HAP-1 (cell line): ENCODE measurements at regions not wholly inside any gene's neighbourhood (a gene's known extent, or its start where the extent isn't known, plus 50 kb on each side); places are given as distances from the start of the nearest gene placed in this dataset.

Experiments
- DNase-seq, 2 experiments: peaks; one replicate each; pipeline ENCODE4 v3.0.0-alpha.2; 2016 to 2020; ENCODE audit warnings: low spot score in 2 of 2
- H3K27me3 ChIP-seq: fragments of 250-450 bp; sonication (Bioruptor Pico); 2 replicates; pipeline ENCODE4 v1.5.1; 2020; ENCODE audit warnings: low read depth, mild to moderate bottlenecking, moderate library complexity
- H3K36me3 ChIP-seq: fragments of 250-450 bp; sonication (Bioruptor Pico); replicated peaks from 2 replicates; pipeline ENCODE4 v1.5.1; 2020; ENCODE audit warnings: mild to moderate bottlenecking
- H3K4me1 ChIP-seq: fragments of 250-450 bp; sonication (Bioruptor Pico); 2 replicates; pipeline ENCODE4 v1.5.1; 2020; ENCODE audit warnings: mild to moderate bottlenecking
- H3K4me3 ChIP-seq: fragments of 250-450 bp; sonication (Bioruptor Pico); 2 replicates; pipeline ENCODE4 v1.5.1; 2020; ENCODE audit warnings: mild to moderate bottlenecking, moderate library complexity
- H3K9me3 ChIP-seq: fragments of 250-450 bp; sonication (Bioruptor Pico); 2 replicates; pipeline ENCODE4 v1.5.1; 2020; ENCODE audit warnings: mild to moderate bottlenecking, moderate library complexity
- in situ Hi-C: fragments of 300-500 bp; cut with MboI; formaldehyde crosslinking; loops from 3 replicates; pipeline ENCODE4 v1.14.3; 2020; ENCODE audit warnings: low sequenced_read_pairs, inconsistent platforms, mixed read lengths

- Histone ChIP-seq H3K4me1 (no peaks in the 10 kb centered on the region), H3K36me3 (no peaks in the 10 kb centered on the region), H3K27me3 (no peaks in the 10 kb centered on the region), H3K4me3 (no peak overlapping the region), H3K9me3 (no peaks in the 10 kb centered on the region)
- in situ Hi-C loops = no loop called here
- DNase-seq = no peak
Observed at GRCh38 chr11:116215471-116216113, 557.2 kb downstream of the BUD13 start.

GRCh38 chr11:116211147-116211546 lies 561.6 kb downstream of the BUD13 start:
- no peak overlapping the region for H3K4me3 ChIP-seq
- H3K36me3 ChIP-seq = no peaks in the 10 kb centered on the region
- H3K9me3 ChIP-seq = no peaks in the 10 kb centered on the region
- H3K27me3 ChIP-seq = no peaks in the 10 kb centered on the region
- in situ Hi-C loops = no loop called here
- no peak for DNase-seq
- no peaks in the 10 kb centered on the region for H3K4me1 ChIP-seq

- no peak for DNase-seq
- H3K9me3 ChIP-seq = no peaks in the 10 kb centered on the region
- no peak overlapping the region for H3K4me3 ChIP-seq
- no peaks in the 10 kb centered on the region for H3K4me1 ChIP-seq
- H3K36me3 ChIP-seq = no peaks in the 10 kb centered on the region
- in situ Hi-C loops = no loop called here
- no peaks in the 10 kb centered on the region for H3K27me3 ChIP-seq
Observed at GRCh38 chr11:116210663-116211062, 562.1 kb downstream of the BUD13 start.

GRCh38 chr11:116209255-116209654 lies 563.5 kb downstream of the BUD13 start:
- H3K27me3 ChIP-seq = no peaks in the 10 kb centered on the region
- H3K4me3 ChIP-seq = no peak overlapping the region
- DNase-seq = no peak
- H3K9me3 ChIP-seq = no peaks in the 10 kb centered on the region
- in situ Hi-C loops = no loop called here
- H3K4me1 ChIP-seq = no peaks in the 10 kb centered on the region
- no peaks in the 10 kb centered on the region for H3K36me3 ChIP-seq

- no peaks in the 10 kb centered on the region for H3K9me3 ChIP-seq
- in situ Hi-C loops = no loop called here
Observed at GRCh38 chr11:116207421-116208141, 565.2 kb downstream of the BUD13 start.

GRCh38 chr11:116207019-116207418 lies 565.8 kb downstream of the BUD13 start:
- in situ Hi-C loops = no loop called here
- Histone ChIP-seq H3K4me3 (no peak overlapping the region), H3K9me3 (no peaks in the 10 kb centered on the region), H3K4me1 (no peaks in the 10 kb centered on the region), H3K27me3 (no peaks in the 10 kb centered on the region), H3K36me3 (no peaks in the 10 kb centered on the region)
- no peak for DNase-seq

More at GRCh38 chr11:116207421-116208141, 565.2 kb downstream of the BUD13 start:
- Histone ChIP-seq H3K4me1 (no peaks in the 10 kb centered on the region), H3K36me3 (no peaks in the 10 kb centered on the region), H3K4me3 (no peak overlapping the region), H3K27me3 (no peaks in the 10 kb centered on the region)
- peak; percentile 10 to 21 for DNase-seq

- Histone ChIP-seq H3K27me3 (no peaks in the 10 kb centered on the region), H3K4me3 (no peak overlapping the region), H3K4me1 (no peaks in the 10 kb centered on the region), H3K36me3 (no peaks in the 10 kb centered on the region), H3K9me3 (no peaks in the 10 kb centered on the region)
- in situ Hi-C loops = no loop called here
- DNase-seq = no peak
Observed at GRCh38 chr11:116202922-116203321, 569.9 kb downstream of the BUD13 start.

GRCh38 chr11:116200564-116200963 lies 572.2 kb downstream of the BUD13 start:
- no peak overlapping the region for H3K4me3 ChIP-seq
- no peak for DNase-seq
- no peaks in the 10 kb centered on the region for H3K4me1 ChIP-seq
- H3K36me3 ChIP-seq = no peaks in the 10 kb centered on the region
- H3K27me3 ChIP-seq = no peaks in the 10 kb centered on the region; the same call in 1 of the 2 replicates
- no peaks in the 10 kb centered on the region for H3K9me3 ChIP-seq
- in situ Hi-C loops = no loop called here

GRCh38 chr11:116199182-116199581 lies 573.6 kb downstream of the BUD13 start:
- no peaks in the 10 kb centered on the region; the same call in 1 of the 2 replicates for H3K27me3 ChIP-seq
- H3K9me3 ChIP-seq = no peaks in the 10 kb centered on the region
- in situ Hi-C loops = no loop called here
- H3K4me1 ChIP-seq = 0 out of 2 replicates have a peak, but pooled peaks cover 4% of the 10 kb centered on the region
- no peaks in the 10 kb centered on the region for H3K36me3 ChIP-seq
- DNase-seq = no peak
- H3K4me3 ChIP-seq = no peak overlapping the region

GRCh38 chr11:116194156-116194904 lies 578.5 kb downstream of the BUD13 start:
- in situ Hi-C loops = no loop called here
- Histone ChIP-seq H3K27me3 (no peaks in the 10 kb centered on the region; the same call in 1 of the 2 replicates), H3K36me3 (no peaks in the 10 kb centered on the region), H3K4me1 (peaks cover 10% of the 10 kb centered on the region; the same call in 1 of the 2 replicates), H3K4me3 (peak overlapping the region; percentile 18; the same call in 1 of the 2 replicates), H3K9me3 (no peaks in the 10 kb centered on the region)
- DNase-seq = peak in 1 of 2 experiments; percentile 47

- in situ Hi-C loops = no loop called here
- H3K9me3 ChIP-seq = no peaks in the 10 kb centered on the region
- peak overlapping the region; percentile 18 for H3K4me3 ChIP-seq
- H3K36me3 ChIP-seq = no peaks in the 10 kb centered on the region
- peaks cover 10% of the 10 kb centered on the region; the same call in 1 of the 2 replicates for H3K4me1 ChIP-seq
- H3K27me3 ChIP-seq = no peaks in the 10 kb centered on the region; the same call in 1 of the 2 replicates
- peak; percentile 76 to 81 for DNase-seq
Observed at GRCh38 chr11:116193321-116194131, 579.3 kb downstream of the BUD13 start.

- Histone ChIP-seq H3K9me3 (no peaks in the 10 kb centered on the region), H3K4me3 (no peak overlapping the region), H3K27me3 (no peaks in the 10 kb centered on the region; the same call in 1 of the 2 replicates), H3K36me3 (no peaks in the 10 kb centered on the region), H3K4me1 (peaks cover 10% of the 10 kb centered on the region; the same call in 1 of the 2 replicates)
- in situ Hi-C loops = no loop called here
- DNase-seq = no peak
Observed at GRCh38 chr11:116192509-116193210, 580.1 kb downstream of the BUD13 start.

GRCh38 chr11:116190861-116191260 lies 581.9 kb downstream of the BUD13 start:
- Histone ChIP-seq H3K4me1 (peaks cover 10% of the 10 kb centered on the region; the same call in 1 of the 2 replicates), H3K4me3 (no peak overlapping the region), H3K27me3 (no peaks in the 10 kb centered on the region; the same call in 1 of the 2 replicates), H3K36me3 (no peaks in the 10 kb centered on the region), H3K9me3 (no peaks in the 10 kb centered on the region)
- no peak for DNase-seq
- in situ Hi-C loops = no loop called here
